ENCODE measurements at regions not wholly inside any gene's neighbourhood (a gene's known extent, or its start where the extent isn't known, plus 50 kb on each side); places are given as distances from the start of the nearest gene placed in this dataset.

GRCh38 chr5:67395790-67396418 is 199.3 kb upstream of the CD180 start:
- DNase-seq: no peak

GRCh38 chr5:67393211-67393610 is 196.6 kb upstream of the CD180 start:
- DNase-seq: no peak

- DNase-seq: no peak
Observed at GRCh38 chr5:67390935-67391334, 194.3 kb upstream of the CD180 start.

- DNase-seq: no peak
Observed at GRCh38 chr5:67383451-67383850, 186.9 kb upstream of the CD180 start.

- no peak for DNase-seq
Observed at GRCh38 chr5:67381236-67381880, 184.8 kb upstream of the CD180 start.

GRCh38 chr5:67380431-67380830 is 183.8 kb upstream of the CD180 start:
- no peak for DNase-seq

GRCh38 chr5:67379753-67380152 is 183.2 kb upstream of the CD180 start:
- DNase-seq: no peak

- no peak for DNase-seq
Observed at GRCh38 chr5:67378256-67378655, 181.7 kb upstream of the CD180 start.

- no peak for DNase-seq
Observed at GRCh38 chr5:67377631-67378030, 181.0 kb upstream of the CD180 start.

GRCh38 chr5:67375606-67376005 is 179.0 kb upstream of the CD180 start:
- DNase-seq: no peak

GRCh38 chr5:67374378-67374777 is 177.8 kb upstream of the CD180 start:
- no peak for DNase-seq

- DNase-seq: no peak
Observed at GRCh38 chr5:67373518-67373917, 176.9 kb upstream of the CD180 start.

- DNase-seq: no peak
Observed at GRCh38 chr5:67372887-67373286, 176.3 kb upstream of the CD180 start.

- no peak for DNase-seq
Observed at GRCh38 chr5:67371924-67372323, 175.3 kb upstream of the CD180 start.

GRCh38 chr5:67366691-67367395 is 170.2 kb upstream of the CD180 start:
- no peak for DNase-seq

GRCh38 chr5:67366276-67366675 is 169.7 kb upstream of the CD180 start:
- no peak for DNase-seq

- DNase-seq: no peak
Observed at GRCh38 chr5:67364381-67364970, 167.9 kb upstream of the CD180 start.

GRCh38 chr5:67363963-67364362 is 167.4 kb upstream of the CD180 start:
- no peak for DNase-seq

GRCh38 chr5:67363180-67363709 is 166.6 kb upstream of the CD180 start:
- no peak for DNase-seq

GRCh38 chr5:67361932-67362729 is 165.5 kb upstream of the CD180 start:
- DNase-seq: no peak

- no peak for DNase-seq
Observed at GRCh38 chr5:67360047-67360446, 163.4 kb upstream of the CD180 start.

- DNase-seq: no peak
Observed at GRCh38 chr5:67358186-67358585, 161.6 kb upstream of the CD180 start.
